ENCODE measurements at regions not wholly inside any gene's neighbourhood (a gene's known extent, or its start where the extent isn't known, plus 50 kb on each side); places are given as distances from the start of the nearest gene placed in this dataset.

- H3K36me3 ChIP-seq (ENCODE audit: control insufficient read depth in 4 of 4, insufficient read depth in 3 of 4, low read depth in 1 of 4, low read length in 3 of 4) = no peaks in the 10 kb centered on the region
- H3K4me3 ChIP-seq (ENCODE audit: low read depth in 1 of 3, low read length in 3 of 3) = no peak overlapping the region
- peaks cover 0 to 4% (median 0%) of the 10 kb centered on the region in 4 donors for H3K9me3 ChIP-seq (ENCODE audit: control insufficient read depth in 4 of 4, low read length in 3 of 4)
- no peak overlapping the region for H3K27ac ChIP-seq (ENCODE audit: low read depth in 1 of 2, low read length in 2 of 2)
- TF ChIP-seq JUND (IDR thresholded peaks at IDR 0.05) (no peak), FOXA2 (IDR thresholded peaks at IDR 0.05) (no peak), TAF1 (conservative IDR thresholded peaks at IDR 0.05) (no peak), SP1 (IDR thresholded peaks at IDR 0.05) (no peak), MAX (IDR thresholded peaks at IDR 0.05) (no peak), GABPA (IDR thresholded peaks at IDR 0.05 in 1 of 2, conservative IDR thresholded peaks at IDR 0.05 in 1 of 2) (no peak), YY1 (IDR thresholded peaks at IDR 0.05) (no peak), ZBTB33 (IDR thresholded peaks at IDR 0.05) (no peak), ATF3 (IDR thresholded peaks at IDR 0.05) (no peak), HNF4A (conservative IDR thresholded peaks at IDR 0.05) (no peak)
- no peak overlapping the region for H3K9ac ChIP-seq (ENCODE audit: low read depth in 1 of 2, low read length in 2 of 2)
- H3K27me3 ChIP-seq (ENCODE audit: control insufficient read depth in 4 of 4, insufficient read depth in 4 of 4, low read length in 3 of 4) = no peaks in the 10 kb centered on the region
- DNase-seq (ENCODE audit: low spot score) = no peak
- no peaks in the 10 kb centered on the region for H3K4me1 ChIP-seq (ENCODE audit: control insufficient read depth in 4 of 4, insufficient read depth in 4 of 4, low read length in 3 of 4)
- 63% methylated on average over 2 of the region's 2 CpGs for WGBS
These were observed 1336.9 kb upstream of the SPRY2 start for GRCh38 chr13:81677857-81678256.

GRCh38 chr13:81676008-81676407, 1335.1 kb upstream of the SPRY2 start:
- Histone ChIP-seq H3K36me3 (ENCODE audit: control insufficient read depth in 4 of 4, insufficient read depth in 3 of 4, low read depth in 1 of 4, low read length in 3 of 4) (no peaks in the 10 kb centered on the region), H3K4me3 (ENCODE audit: low read depth in 1 of 3, low read length in 3 of 3) (no peak overlapping the region), H3K4me1 (ENCODE audit: control insufficient read depth in 4 of 4, insufficient read depth in 4 of 4, low read length in 3 of 4) (no peaks in the 10 kb centered on the region), H3K27me3 (ENCODE audit: control insufficient read depth in 4 of 4, insufficient read depth in 4 of 4, low read length in 3 of 4) (no peaks in the 10 kb centered on the region), H3K27ac (ENCODE audit: low read depth in 1 of 2, low read length in 2 of 2) (no peak overlapping the region), H3K9me3 (ENCODE audit: control insufficient read depth in 4 of 4, low read length in 3 of 4) (peaks cover 0 to 4% (median 0%) of the 10 kb centered on the region in 4 donors), H3K9ac (ENCODE audit: low read depth in 1 of 2, low read length in 2 of 2) (no peak overlapping the region)
- TF ChIP-seq RAD21 (IDR thresholded peaks at IDR 0.05) (no peak), ZBTB33 (IDR thresholded peaks at IDR 0.05) (no peak), EGR1 (IDR thresholded peaks at IDR 0.05; ENCODE audit: low read depth in 2 of 2) (no peak), MAX (IDR thresholded peaks at IDR 0.05) (no peak), YY1 (IDR thresholded peaks at IDR 0.05) (no peak), NR2F2 (IDR thresholded peaks at IDR 0.05) (no peak), SP1 (IDR thresholded peaks at IDR 0.05) (no peak), JUND (IDR thresholded peaks at IDR 0.05) (no peak), FOXA2 (IDR thresholded peaks at IDR 0.05) (no peak), CTCF (IDR thresholded peaks at IDR 0.05; ENCODE audit: low read depth, low read length, missing input control) (no peak), GABPA (IDR thresholded peaks at IDR 0.05 in 1 of 2, conservative IDR thresholded peaks at IDR 0.05 in 1 of 2) (no peak), HNF4A (conservative IDR thresholded peaks at IDR 0.05) (no peak), HNF4G (IDR thresholded peaks at IDR 0.05) (no peak), RXRA (IDR thresholded peaks at IDR 0.05) (no peak), REST (IDR thresholded peaks at IDR 0.05) (no peak), FOXA1 (IDR thresholded peaks at IDR 0.05) (no peak), TAF1 (conservative IDR thresholded peaks at IDR 0.05) (no peak), ATF3 (IDR thresholded peaks at IDR 0.05) (no peak)
- DNase-seq (ENCODE audit: low spot score) = no peak
- WGBS = 84% methylated on average over 11 of the region's 11 CpGs
